ENCODE measurements at regions not wholly inside any gene's neighbourhood (a gene's known extent, or its start where the extent isn't known, plus 50 kb on each side); places are given as distances from the start of the nearest gene placed in this dataset.

DNA sequence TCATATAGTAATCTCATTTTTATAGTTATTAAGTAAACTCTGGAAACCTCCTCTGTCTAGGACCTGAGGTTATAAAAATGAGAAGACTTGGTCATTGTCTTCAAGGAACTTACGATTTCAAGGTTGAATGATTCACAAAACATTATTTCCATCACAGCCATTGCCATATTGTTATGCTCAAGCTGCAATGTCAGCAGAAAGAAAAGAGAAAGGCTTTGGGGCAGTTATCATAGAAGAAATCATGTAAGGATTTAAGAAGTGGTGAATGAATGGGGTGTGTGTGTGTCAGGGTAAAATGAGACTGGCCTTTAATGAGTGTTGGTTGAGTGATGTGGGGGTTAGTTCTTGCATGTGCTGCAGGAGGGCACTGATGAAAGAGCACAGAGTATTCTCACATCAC lies 346.8 kb downstream of the SQOR start:
- Histone ChIP-seq H3K36me3 (no peaks in the 10 kb centered on the region), H3K27ac (no peak overlapping the region), H3K9me3 (no peaks in the 10 kb centered on the region), H3K4me1 (ENCODE audit: insufficient read depth) (no peaks in the 10 kb centered on the region), H3K27me3 (no peaks in the 10 kb centered on the region), H3K4me3 (no peak overlapping the region)
- no peak for TF ChIP-seq EP300 (IDR thresholded peaks at IDR 0.05)
- no peak for TF ChIP-seq POLR2A (IDR thresholded peaks at IDR 0.05)
- TF ChIP-seq CTCF (IDR thresholded peaks at IDR 0.05): no peak
- intact Hi-C loops (cut with DNase I): no loop called here
- no peak for DNase-seq
- 22 to 55% (median 35%) methylated on average over 1 of the region's 1 CpG for WGBS, 3 donors

- Histone ChIP-seq H3K27me3 (no peaks in the 10 kb centered on the region), H3K9me3 (no peaks in the 10 kb centered on the region), H3K4me1 (ENCODE audit: insufficient read depth) (no peaks in the 10 kb centered on the region), H3K4me3 (no peak overlapping the region), H3K27ac (no peak overlapping the region), H3K36me3 (no peaks in the 10 kb centered on the region)
- TF ChIP-seq CTCF (IDR thresholded peaks at IDR 0.05): no peak
- no peak for TF ChIP-seq POLR2A (IDR thresholded peaks at IDR 0.05)
- TF ChIP-seq EP300 (IDR thresholded peaks at IDR 0.05): no peak
- DNase-seq: no peak
- intact Hi-C loops (cut with DNase I): no loop called here
- 55 to 73% (median 65%) methylated on average over 3 of the region's 3 CpGs for WGBS, 3 donors
Measured at GRCh38 chr15:45991863-45992262, 357.0 kb downstream of the SQOR start.

- Histone ChIP-seq H3K36me3 (no peaks in the 10 kb centered on the region), H3K4me1 (ENCODE audit: insufficient read depth) (no peaks in the 10 kb centered on the region), H3K27me3 (no peaks in the 10 kb centered on the region), H3K4me3 (no peak overlapping the region), H3K9me3 (no peaks in the 10 kb centered on the region), H3K27ac (no peak overlapping the region)
- no peak for DNase-seq
- TF ChIP-seq POLR2A (IDR thresholded peaks at IDR 0.05) (no peak), CTCF (IDR thresholded peaks at IDR 0.05) (no peak), EP300 (IDR thresholded peaks at IDR 0.05) (no peak)
- whole genome bisulfite sequencing, 3 donors: 73 to 88% (median 81%) methylated on average over 3 of the region's 3 CpGs
- intact Hi-C loops (cut with DNase I): no loop called here
Measured at GRCh38 chr15:45993072-45993471, 358.2 kb downstream of the SQOR start.

- no peak for DNase-seq
- Histone ChIP-seq H3K36me3 (no peaks in the 10 kb centered on the region), H3K27me3 (no peaks in the 10 kb centered on the region), H3K27ac (no peak overlapping the region), H3K4me3 (no peak overlapping the region), H3K9me3 (no peaks in the 10 kb centered on the region), H3K4me1 (ENCODE audit: insufficient read depth) (no peaks in the 10 kb centered on the region)
- no peak for TF ChIP-seq POLR2A (IDR thresholded peaks at IDR 0.05)
- no peak for TF ChIP-seq CTCF (IDR thresholded peaks at IDR 0.05)
- no peak for TF ChIP-seq EP300 (IDR thresholded peaks at IDR 0.05)
- intact Hi-C loops (cut with DNase I): no loop called here
Measured at GRCh38 chr15:45993508-45993907, 358.7 kb downstream of the SQOR start.

GRCh38 chr15:45995800-45996199 lies 361.0 kb downstream of the SQOR start:
- TF ChIP-seq EP300 (IDR thresholded peaks at IDR 0.05) (no peak), POLR2A (IDR thresholded peaks at IDR 0.05) (no peak), CTCF (IDR thresholded peaks at IDR 0.05) (no peak)
- H3K27ac ChIP-seq: no peak overlapping the region
- no peaks in the 10 kb centered on the region for H3K4me1 ChIP-seq (ENCODE audit: insufficient read depth)
- 61 to 74% (median 69%) methylated on average over 4 of the region's 4 CpGs for WGBS, 3 donors
- no peaks in the 10 kb centered on the region for H3K27me3 ChIP-seq
- H3K4me3 ChIP-seq: no peak overlapping the region
- no peak for DNase-seq
- no peaks in the 10 kb centered on the region for H3K36me3 ChIP-seq
- intact Hi-C loops (cut with DNase I): no loop called here
- no peaks in the 10 kb centered on the region for H3K9me3 ChIP-seq
